Activated T-helper 2 cell treated with anti-CD3 and anti-CD28 coated beads, Interferon-gamma antibody, Interleukin-2, Interleukin-4, amounts not matched to agents 10 μg/mL and 5 μg/mL and 100 μg/mL, durations not matched to agents 14 hours and 24 hours and 36 hours (primary cell): ENCODE measurements at regions not wholly inside any gene's neighbourhood (a gene's known extent, or its start where the extent isn't known, plus 50 kb on each side); places are given as distances from the start of the nearest gene placed in this dataset.

Experiments
- DNase-seq: peaks from one replicate; pipeline ENCODE4 v3.0.0; 2021; ENCODE audit warnings: low spot score
- H3K27ac Mint-ChIP-seq: one replicate; pipeline ENCODE4 v1.8.0; 2021; ENCODE audit warnings: mixed read lengths
- H3K27me3 Mint-ChIP-seq: one replicate; pipeline ENCODE4 v1.8.0; 2021; ENCODE audit warnings: low read depth, mixed read lengths
- H3K36me3 Mint-ChIP-seq: one replicate; pipeline ENCODE4 v1.8.0; 2021; ENCODE audit warnings: low read depth, mixed read lengths
- H3K4me1 Mint-ChIP-seq: one replicate; pipeline ENCODE4 v1.8.0; 2021; ENCODE audit warnings: low read depth, mixed read lengths
- H3K4me3 Mint-ChIP-seq: one replicate; pipeline ENCODE4 v1.8.0; 2021; ENCODE audit warnings: low read depth, mild to moderate bottlenecking, moderate library complexity, mixed read lengths
- H3K9me3 Mint-ChIP-seq: one replicate; pipeline ENCODE4 v1.8.0; 2021; ENCODE audit warnings: mixed read lengths
- intact Hi-C: fragments of 100-400 bp; cut with micrococcal nuclease; formaldehyde crosslinking; loops from one replicate; pipeline ENCODE4 v1.15.1; 2023

GRCh38 chr2:160940271-160940670, 220.0 kb upstream of the TANK start:
- peaks cover 7% of the 10 kb centered on the region for H3K4me1 Mint-ChIP-seq
- intact Hi-C loops, result no loop called here
- H3K36me3 Mint-ChIP-seq, result no peaks in the 10 kb centered on the region

GRCh38 chr2:160940699-160941098, 219.5 kb upstream of the TANK start:
- H3K4me3 Mint-ChIP-seq, result no peak overlapping the region

More at GRCh38 chr2:160940271-160940670, 220.0 kb upstream of the TANK start:
- peaks cover 2% of the 10 kb centered on the region for H3K27me3 Mint-ChIP-seq
- no peak overlapping the region for H3K4me3 Mint-ChIP-seq
- no peak for DNase-seq
- H3K9me3 Mint-ChIP-seq, result no peaks in the 10 kb centered on the region
- no peak overlapping the region for H3K27ac Mint-ChIP-seq

GRCh38 chr2:160941290-160941846, 218.9 kb upstream of the TANK start:
- no peak for DNase-seq
- H3K4me3 Mint-ChIP-seq, result no peak overlapping the region
- no peak overlapping the region for H3K27ac Mint-ChIP-seq
- H3K9me3 Mint-ChIP-seq, result no peaks in the 10 kb centered on the region
- peaks cover 7% of the 10 kb centered on the region for H3K4me1 Mint-ChIP-seq
- peaks cover 2% of the 10 kb centered on the region for H3K27me3 Mint-ChIP-seq
- intact Hi-C loops, result no loop called here
- H3K36me3 Mint-ChIP-seq, result no peaks in the 10 kb centered on the region

More at GRCh38 chr2:160940699-160941098, 219.5 kb upstream of the TANK start:
- no peak overlapping the region for H3K27ac Mint-ChIP-seq
- H3K36me3 Mint-ChIP-seq, result no peaks in the 10 kb centered on the region
- intact Hi-C loops, result no loop called here
- H3K9me3 Mint-ChIP-seq, result no peaks in the 10 kb centered on the region
- peaks cover 2% of the 10 kb centered on the region for H3K27me3 Mint-ChIP-seq
- DNase-seq, result no peak
- peaks cover 7% of the 10 kb centered on the region for H3K4me1 Mint-ChIP-seq

GRCh38 chr2:160942476-160943142, 217.6 kb upstream of the TANK start:
- Mint-ChIP-seq H3K4me3 (no peak overlapping the region), H3K27me3 (no peaks in the 10 kb centered on the region), H3K4me1 (peaks cover 7% of the 10 kb centered on the region), H3K36me3 (no peaks in the 10 kb centered on the region), H3K9me3 (no peaks in the 10 kb centered on the region), H3K27ac (no peak overlapping the region)
- intact Hi-C loops, result no loop called here
- DNase-seq, result no peak

GRCh38 chr2:160943414-160943813, 216.8 kb upstream of the TANK start:
- H3K27ac Mint-ChIP-seq, result no peak overlapping the region
- no peak for DNase-seq
- intact Hi-C loops, result no loop called here
- no peaks in the 10 kb centered on the region for H3K36me3 Mint-ChIP-seq
- H3K27me3 Mint-ChIP-seq, result no peaks in the 10 kb centered on the region
- H3K4me3 Mint-ChIP-seq, result no peak overlapping the region
- H3K9me3 Mint-ChIP-seq, result no peaks in the 10 kb centered on the region
- H3K4me1 Mint-ChIP-seq, result peaks cover 7% of the 10 kb centered on the region

- H3K4me3 Mint-ChIP-seq, result no peak overlapping the region
- no peaks in the 10 kb centered on the region for H3K9me3 Mint-ChIP-seq
- no peak overlapping the region for H3K27ac Mint-ChIP-seq
- DNase-seq, result no peak
- peaks cover 10% of the 10 kb centered on the region for H3K27me3 Mint-ChIP-seq
- H3K4me1 Mint-ChIP-seq, result no peaks in the 10 kb centered on the region
- H3K36me3 Mint-ChIP-seq, result no peaks in the 10 kb centered on the region
- intact Hi-C loops, result no loop called here
Observed at GRCh38 chr2:160952464-160953254, 207.6 kb upstream of the TANK start.

- intact Hi-C loops, result no loop called here
- no peak overlapping the region for H3K27ac Mint-ChIP-seq
- H3K36me3 Mint-ChIP-seq, result no peaks in the 10 kb centered on the region
- no peaks in the 10 kb centered on the region for H3K4me1 Mint-ChIP-seq
- H3K9me3 Mint-ChIP-seq, result no peaks in the 10 kb centered on the region
- H3K4me3 Mint-ChIP-seq, result no peak overlapping the region
- H3K27me3 Mint-ChIP-seq, result peaks cover 11% of the 10 kb centered on the region
- DNase-seq, result no peak
Observed at GRCh38 chr2:160955578-160955977, 204.7 kb upstream of the TANK start.

GRCh38 chr2:160956243-160956802, 203.9 kb upstream of the TANK start:
- no peak overlapping the region for H3K4me3 Mint-ChIP-seq
- H3K4me1 Mint-ChIP-seq, result no peaks in the 10 kb centered on the region
- H3K36me3 Mint-ChIP-seq, result no peaks in the 10 kb centered on the region
- no peaks in the 10 kb centered on the region for H3K9me3 Mint-ChIP-seq
- H3K27me3 Mint-ChIP-seq, result peaks cover 11% of the 10 kb centered on the region
- intact Hi-C loops, result no loop called here
- H3K27ac Mint-ChIP-seq, result no peak overlapping the region
- no peak for DNase-seq

- no peaks in the 10 kb centered on the region for H3K36me3 Mint-ChIP-seq
- no peaks in the 10 kb centered on the region for H3K4me1 Mint-ChIP-seq
- H3K9me3 Mint-ChIP-seq, result no peaks in the 10 kb centered on the region
- H3K27me3 Mint-ChIP-seq, result peaks cover 21% of the 10 kb centered on the region
- DNase-seq, result no peak
- no peak overlapping the region for H3K27ac Mint-ChIP-seq
- no peak overlapping the region for H3K4me3 Mint-ChIP-seq
- intact Hi-C loops, result no loop called here
Observed at GRCh38 chr2:160963957-160964356, 196.3 kb upstream of the TANK start.

GRCh38 chr2:160967523-160967922, 192.7 kb upstream of the TANK start:
- no peaks in the 10 kb centered on the region for H3K9me3 Mint-ChIP-seq
- no peak for DNase-seq
- no peak overlapping the region for H3K27ac Mint-ChIP-seq
- H3K27me3 Mint-ChIP-seq, result peaks cover 23% of the 10 kb centered on the region
- peaks cover 4% of the 10 kb centered on the region for H3K4me1 Mint-ChIP-seq
- H3K36me3 Mint-ChIP-seq, result no peaks in the 10 kb centered on the region
- H3K4me3 Mint-ChIP-seq, result no peak overlapping the region
- intact Hi-C loops, result no loop called here

- no peaks in the 10 kb centered on the region for H3K36me3 Mint-ChIP-seq
- no peak for DNase-seq
- H3K27me3 Mint-ChIP-seq, result peaks cover 23% of the 10 kb centered on the region
- intact Hi-C loops, result no loop called here
- no peaks in the 10 kb centered on the region for H3K9me3 Mint-ChIP-seq
- peaks cover 4% of the 10 kb centered on the region for H3K4me1 Mint-ChIP-seq
- H3K27ac Mint-ChIP-seq, result no peak overlapping the region
- H3K4me3 Mint-ChIP-seq, result no peak overlapping the region
Observed at GRCh38 chr2:160968183-160968582, 192.0 kb upstream of the TANK start.

- H3K4me3 Mint-ChIP-seq, result no peak overlapping the region
- intact Hi-C loops, result no loop called here
- peaks cover 4% of the 10 kb centered on the region for H3K4me1 Mint-ChIP-seq
Observed at GRCh38 chr2:160970052-160970965, 189.9 kb upstream of the TANK start.

More at GRCh38 chr2:160970052-160970965, 189.9 kb upstream of the TANK start:
- no peak overlapping the region for H3K27ac Mint-ChIP-seq
- no peaks in the 10 kb centered on the region for H3K9me3 Mint-ChIP-seq
- peaks cover 15% of the 10 kb centered on the region for H3K27me3 Mint-ChIP-seq
- no peaks in the 10 kb centered on the region for H3K36me3 Mint-ChIP-seq
- no peak for DNase-seq
